Osteocyte (in vitro differentiated cells): ENCODE measurements at regions not wholly inside any gene's neighbourhood (a gene's known extent, or its start where the extent isn't known, plus 50 kb on each side); places are given as distances from the start of the nearest gene placed in this dataset.
A peak's percentile ranks its signal among the peaks of the same experiment; 100 is the strongest.

ENCODE experiments used
- DNase-seq: peaks from one replicate; pipeline ENCODE4 v3.0.0; 2021; ENCODE audit warnings: mixed read lengths; ENCODE audit not compliant: unreplicated experiment; ENCODE audit errors: extremely low spot score
- H3K27ac Mint-ChIP-seq: one replicate; pipeline ENCODE4 v1.8.0; 2021; ENCODE audit warnings: mild to moderate bottlenecking, mixed read lengths; ENCODE audit not compliant: unreplicated experiment
- H3K27me3 Mint-ChIP-seq: one replicate; pipeline ENCODE4 v1.8.0; 2021; ENCODE audit warnings: mixed read lengths; ENCODE audit not compliant: unreplicated experiment
- H3K36me3 Mint-ChIP-seq: one replicate; pipeline ENCODE4 v1.8.0; 2021; ENCODE audit warnings: mixed read lengths; ENCODE audit not compliant: unreplicated experiment
- H3K4me1 Mint-ChIP-seq: one replicate; pipeline ENCODE4 v1.8.0; 2021; ENCODE audit warnings: mixed read lengths; ENCODE audit not compliant: unreplicated experiment
- H3K4me3 Mint-ChIP-seq: one replicate; pipeline ENCODE4 v1.8.0; 2021; ENCODE audit warnings: mild to moderate bottlenecking, moderate library complexity, mixed read lengths; ENCODE audit not compliant: unreplicated experiment
- H3K9me3 Mint-ChIP-seq: one replicate; pipeline ENCODE4 v1.8.0; 2021; ENCODE audit warnings: mixed read lengths; ENCODE audit not compliant: unreplicated experiment
- TF ChIP-seq, protein P1 (sequence below): fragments of 200-600 bp; sonication (generic); IDR thresholded peaks from 2 replicates; pipeline ENCODE4 v1.5.0; 2021; ENCODE audit warnings: antibody characterized with exemption, mild to moderate bottlenecking, moderate library complexity

DNA sequence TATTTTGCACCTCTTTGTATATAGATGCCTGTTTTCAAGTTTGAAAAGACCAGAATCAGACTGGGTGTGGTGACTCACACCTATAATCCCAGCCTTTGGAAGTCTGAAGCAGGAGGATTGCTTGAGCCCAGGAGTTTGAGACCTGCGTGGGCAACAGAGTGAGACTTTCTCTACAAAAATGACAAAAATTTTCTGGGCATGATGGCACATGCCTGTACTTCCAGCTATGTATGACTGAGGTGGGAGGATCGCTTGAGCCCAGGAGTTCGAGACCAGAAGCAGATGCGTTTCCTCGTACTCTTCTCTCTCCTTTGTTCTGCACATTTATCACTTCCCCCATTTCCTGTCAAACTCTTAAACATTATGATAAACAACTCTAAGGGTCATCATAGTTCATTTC, 310.0 kb upstream of the SNX7 start:
- H3K27me3 Mint-ChIP-seq, result no peaks in the 10 kb centered on the region
- no peak overlapping the region for H3K4me3 Mint-ChIP-seq
- no peaks in the 10 kb centered on the region for H3K36me3 Mint-ChIP-seq
- H3K4me1 Mint-ChIP-seq, result no peaks in the 10 kb centered on the region
- TF ChIP-seq, protein P1, sequence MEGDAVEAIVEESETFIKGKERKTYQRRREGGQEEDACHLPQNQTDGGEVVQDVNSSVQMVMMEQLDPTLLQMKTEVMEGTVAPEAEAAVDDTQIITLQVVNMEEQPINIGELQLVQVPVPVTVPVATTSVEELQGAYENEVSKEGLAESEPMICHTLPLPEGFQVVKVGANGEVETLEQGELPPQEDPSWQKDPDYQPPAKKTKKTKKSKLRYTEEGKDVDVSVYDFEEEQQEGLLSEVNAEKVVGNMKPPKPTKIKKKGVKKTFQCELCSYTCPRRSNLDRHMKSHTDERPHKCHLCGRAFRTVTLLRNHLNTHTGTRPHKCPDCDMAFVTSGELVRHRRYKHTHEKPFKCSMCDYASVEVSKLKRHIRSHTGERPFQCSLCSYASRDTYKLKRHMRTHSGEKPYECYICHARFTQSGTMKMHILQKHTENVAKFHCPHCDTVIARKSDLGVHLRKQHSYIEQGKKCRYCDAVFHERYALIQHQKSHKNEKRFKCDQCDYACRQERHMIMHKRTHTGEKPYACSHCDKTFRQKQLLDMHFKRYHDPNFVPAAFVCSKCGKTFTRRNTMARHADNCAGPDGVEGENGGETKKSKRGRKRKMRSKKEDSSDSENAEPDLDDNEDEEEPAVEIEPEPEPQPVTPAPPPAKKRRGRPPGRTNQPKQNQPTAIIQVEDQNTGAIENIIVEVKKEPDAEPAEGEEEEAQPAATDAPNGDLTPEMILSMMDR, result no peak
- no peak for DNase-seq
- peaks cover 4% of the 10 kb centered on the region for H3K9me3 Mint-ChIP-seq
- no peak overlapping the region for H3K27ac Mint-ChIP-seq

DNA sequence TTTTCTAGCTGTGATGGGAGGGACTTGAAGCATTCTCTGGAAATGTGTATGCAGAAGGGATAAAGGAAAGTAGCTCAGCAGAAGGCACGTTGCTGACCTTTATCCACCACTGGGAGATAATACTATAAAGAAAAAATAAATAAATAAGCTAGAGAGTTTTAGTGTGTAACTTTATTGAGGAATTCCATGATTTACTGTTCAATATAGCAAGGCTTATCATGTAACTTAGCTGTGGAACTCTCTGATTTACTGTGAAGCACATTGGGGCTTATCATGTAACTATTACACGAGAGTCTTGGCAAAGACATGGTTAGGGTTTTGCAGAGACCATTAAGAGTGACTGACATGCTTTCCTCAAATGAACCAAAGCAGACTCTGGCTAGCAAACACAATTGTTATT, 316.1 kb upstream of the SNX7 start:
- H3K27me3 Mint-ChIP-seq, result no peaks in the 10 kb centered on the region
- DNase-seq, result no peak
- H3K27ac Mint-ChIP-seq, result no peak overlapping the region
- TF ChIP-seq, protein P1, result no peak
- peaks cover 2% of the 10 kb centered on the region for H3K36me3 Mint-ChIP-seq
- H3K4me1 Mint-ChIP-seq, result peaks cover 17% of the 10 kb centered on the region
- peaks cover 14% of the 10 kb centered on the region for H3K9me3 Mint-ChIP-seq
- no peak overlapping the region for H3K4me3 Mint-ChIP-seq

DNA sequence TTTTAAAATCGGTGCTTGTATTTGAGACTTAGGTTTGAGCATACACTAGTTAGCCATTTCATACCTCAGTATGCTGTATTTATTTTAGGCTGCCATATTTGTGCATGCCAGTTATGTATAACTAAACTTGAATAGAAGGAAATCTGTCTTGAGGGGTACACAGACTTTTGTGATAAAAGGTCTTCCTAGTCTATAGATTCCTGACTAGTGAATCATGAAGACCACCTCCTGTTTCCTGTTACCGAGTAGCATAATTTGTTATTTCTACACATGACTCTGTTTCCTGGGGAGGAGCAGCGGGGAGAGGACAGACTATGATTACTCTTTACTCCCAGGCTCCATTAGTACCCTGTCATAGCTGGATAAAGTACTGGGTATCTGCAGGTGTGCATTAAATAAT, 316.8 kb upstream of the SNX7 start:
- Mint-ChIP-seq H3K4me3 (no peak overlapping the region), H3K9me3 (peaks cover 17% of the 10 kb centered on the region), H3K27ac (no peak overlapping the region), H3K36me3 (peaks cover 2% of the 10 kb centered on the region), H3K4me1 (peaks cover 19% of the 10 kb centered on the region), H3K27me3 (no peaks in the 10 kb centered on the region)
- DNase-seq, result no peak
- TF ChIP-seq, protein P1, result no peak

DNA sequence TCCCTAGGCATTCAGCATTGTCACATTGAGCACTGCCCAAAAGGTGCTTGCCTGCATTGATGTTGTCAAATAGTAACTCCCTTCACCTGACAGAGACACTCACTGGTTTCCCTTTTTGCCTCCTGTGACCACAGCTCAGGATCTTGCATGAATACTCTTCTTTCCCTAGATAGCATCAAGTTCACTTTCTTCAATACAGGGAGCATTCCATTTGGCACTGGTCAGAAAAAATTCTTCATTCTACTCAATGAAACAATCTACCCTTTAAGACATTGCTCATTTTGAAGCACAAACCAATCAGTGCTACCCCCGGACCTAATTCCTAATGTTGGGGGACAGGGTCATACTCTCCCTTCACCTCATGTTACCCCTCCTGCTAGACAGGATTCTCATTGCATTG, 319.0 kb upstream of the SNX7 start:
- Mint-ChIP-seq H3K4me1 (peaks cover 19% of the 10 kb centered on the region), H3K4me3 (no peak overlapping the region), H3K36me3 (peaks cover 2% of the 10 kb centered on the region), H3K27ac (no peak overlapping the region), H3K9me3 (peaks cover 20% of the 10 kb centered on the region), H3K27me3 (no peaks in the 10 kb centered on the region)
- TF ChIP-seq, protein P1, result no peak
- DNase-seq, result no peak

DNA sequence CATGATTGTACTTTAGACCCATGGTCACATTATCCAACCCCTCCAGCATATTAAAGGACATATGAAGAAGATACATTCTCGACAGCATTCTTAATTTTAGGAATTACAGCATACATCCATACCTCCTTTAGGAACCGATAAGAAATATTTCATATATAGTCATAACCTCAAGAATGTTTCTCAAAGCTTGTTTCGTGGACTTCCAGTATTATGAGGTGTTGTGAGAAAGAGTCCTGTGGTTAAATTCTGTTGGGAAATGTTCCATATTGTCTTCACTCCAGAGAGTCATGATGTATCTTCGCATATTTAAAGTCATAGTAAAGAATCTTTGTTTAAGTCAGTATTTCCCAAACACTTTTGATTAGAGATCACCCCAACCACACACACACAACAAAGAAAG, 321.0 kb upstream of the SNX7 start:
- peaks cover 25% of the 10 kb centered on the region for H3K9me3 Mint-ChIP-seq
- peaks cover 19% of the 10 kb centered on the region for H3K4me1 Mint-ChIP-seq
- no peaks in the 10 kb centered on the region for H3K27me3 Mint-ChIP-seq
- DNase-seq, result no peak
- H3K27ac Mint-ChIP-seq, result peak overlapping the region; percentile 80
- TF ChIP-seq, protein P1, result no peak
- H3K36me3 Mint-ChIP-seq, result peaks cover 2% of the 10 kb centered on the region
- H3K4me3 Mint-ChIP-seq, result no peak overlapping the region
